GM23338 (cell line): ENCODE measurements at regions not wholly inside any gene's neighbourhood (a gene's known extent, or its start where the extent isn't known, plus 50 kb on each side); places are given as distances from the start of the nearest gene placed in this dataset.

ENCODE experiments used
- ATAC-seq: fragments of 200-7000 bp; cut with Tn5 transposase; 3 replicates; pipeline ENCODE4 v1.9.1; 2020
- DNase-seq: peaks from one replicate; pipeline ENCODE4 v3.0.0-alpha.2; 2015; ENCODE audit warnings: low spot score
- H2AFZ ChIP-seq: fragments of 200-600 bp; sonication (generic); 2 replicates; pipeline ENCODE4 v1.8.0; 2016; ENCODE audit warnings: antibody characterized with exemption, mild to moderate bottlenecking, moderate library complexity
- H3F3A ChIP-seq: fragments of 200-600 bp; sonication (generic); replicated peaks from 2 replicates; pipeline ENCODE4 v1.8.0; 2017; ENCODE audit warnings: antibody characterized with exemption, mixed run types, low read depth
- H3K27ac ChIP-seq: fragments of 200-600 bp; sonication (generic); 2 replicates; pipeline ENCODE4 v1.6.1; 2016; ENCODE audit warnings: low read depth
- H3K27me3 ChIP-seq: fragments of 200-600 bp; sonication (generic); 2 replicates; pipeline ENCODE4 v1.8.0; 2016; ENCODE audit warnings: mild to moderate bottlenecking, mixed run types, moderate library complexity; ENCODE audit not compliant: insufficient read depth
- H3K36me3 ChIP-seq: fragments of 200-600 bp; sonication (generic); 2 replicates; pipeline ENCODE4 v1.8.0; 2016; ENCODE audit warnings: mild to moderate bottlenecking; ENCODE audit not compliant: insufficient read depth
- H3K4me1 ChIP-seq: fragments of 200-600 bp; sonication (generic); 2 replicates; pipeline ENCODE4 v1.8.0; 2016; ENCODE audit warnings: mild to moderate bottlenecking, moderate library complexity; ENCODE audit not compliant: insufficient read depth
- H3K4me2 ChIP-seq: fragments of 200-600 bp; sonication (generic); 2 replicates; pipeline ENCODE4 v1.7.1; 2017; ENCODE audit warnings: mixed run types
- H3K4me3 ChIP-seq: fragments of 200-600 bp; sonication (generic); 2 replicates; pipeline ENCODE4 v1.6.1; 2016; ENCODE audit warnings: mixed run types
- H3K79me2 ChIP-seq: fragments of 200-600 bp; sonication (generic); replicated peaks from 2 replicates; pipeline ENCODE4 v1.8.0; 2017; ENCODE audit warnings: mild to moderate bottlenecking; ENCODE audit not compliant: insufficient read depth
- H3K9me2 ChIP-seq: fragments of 200-600 bp; sonication (generic); 2 replicates; pipeline ENCODE4 v1.8.0; 2017; ENCODE audit not compliant: insufficient read depth
- H4K20me1 ChIP-seq: fragments of 200-600 bp; sonication (generic); replicated peaks from 2 replicates; pipeline ENCODE4 v1.8.0; 2017; ENCODE audit warnings: mild to moderate bottlenecking; ENCODE audit not compliant: insufficient read depth
- H3K27ac Mint-ChIP-seq: 2 replicates; pipeline ENCODE4 v1.8.0; 2020; ENCODE audit warnings: inconsistent platforms, mild to moderate bottlenecking, moderate library complexity, mixed read lengths
- H3K27me3 Mint-ChIP-seq: 3 replicates; pipeline ENCODE4 v1.8.0; 2022; ENCODE audit warnings: low read depth, mild to moderate bottlenecking, moderate library complexity, mixed read lengths, inconsistent platforms; ENCODE audit not compliant: insufficient read depth, poor library complexity
- H3K36me3 Mint-ChIP-seq: 3 replicates; pipeline ENCODE4 v1.8.0; 2021; ENCODE audit warnings: low read depth, mild to moderate bottlenecking, inconsistent platforms, moderate library complexity, mixed read lengths
- H3K4me1 Mint-ChIP-seq: 3 replicates; pipeline ENCODE4 v1.8.0; 2020; ENCODE audit warnings: mild to moderate bottlenecking, inconsistent platforms, mixed read lengths
- H3K4me3 Mint-ChIP-seq: 3 replicates; pipeline ENCODE4 v1.8.0; 2021; ENCODE audit warnings: moderate library complexity, mild to moderate bottlenecking, inconsistent platforms, mixed read lengths
- H3K9me3 Mint-ChIP-seq: 3 replicates; pipeline ENCODE4 v1.8.0; 2020; ENCODE audit warnings: moderate library complexity, mild to moderate bottlenecking, inconsistent platforms, mixed read lengths
- CREB1 ChIP-seq: fragments of 250-450 bp; sonication (Bioruptor Pico); IDR thresholded peaks from 2 replicates; pipeline ENCODE4 v1.5.0; 2020; ENCODE audit warnings: low read depth, mild to moderate bottlenecking, moderate library complexity
- ETS1 ChIP-seq: IDR thresholded peaks from 2 replicates; pipeline ENCODE4 v1.6.1; 2016; ENCODE audit warnings: antibody characterized with exemption
- EZH2phosphoT487 ChIP-seq: fragments of 200-600 bp; sonication (generic); IDR thresholded peaks from one replicate; pipeline ENCODE4 v1.8.1; 2018; ENCODE audit warnings: antibody characterized with exemption; ENCODE audit not compliant: unreplicated experiment
- JUNB ChIP-seq: IDR thresholded peaks from one replicate; pipeline ENCODE4 v1.6.1; 2016; ENCODE audit warnings: antibody characterized with exemption; ENCODE audit not compliant: unreplicated experiment
- NANOG ChIP-seq: IDR thresholded peaks from 2 replicates; pipeline ENCODE4 v1.6.1; 2016; ENCODE audit warnings: antibody characterized with exemption, borderline replicate concordance
- POLR2AphosphoS5 ChIP-seq: IDR thresholded peaks from 2 replicates; pipeline ENCODE4 v1.6.1; 2016; ENCODE audit warnings: antibody characterized with exemption, low read depth
- REST ChIP-seq: IDR thresholded peaks from one replicate; pipeline ENCODE4 v1.6.1; 2018; ENCODE audit warnings: antibody characterized with exemption; ENCODE audit not compliant: unreplicated experiment
- STAT1 ChIP-seq: IDR thresholded peaks from one replicate; pipeline ENCODE4 v1.6.1; 2016; ENCODE audit warnings: antibody characterized with exemption; ENCODE audit not compliant: unreplicated experiment
- ZNF114 ChIP-seq: fragments of 250-450 bp; sonication (Bioruptor Pico); IDR thresholded peaks from 2 replicates; pipeline ENCODE4 v1.5.0; 2020; ENCODE audit warnings: mild to moderate bottlenecking, moderate library complexity

GRCh38 chr7:24402655-24403054 is 118.7 kb downstream of the NPY start (continued):
- TF ChIP-seq POLR2AphosphoS5 (no peak), REST (no peak), NANOG (no peak), JUNB (no peak), EZH2phosphoT487 (no peak), ETS1 (no peak), ZNF114 (no peak), CREB1 (CRISPR knock-in tag) (no peak), STAT1 (no peak)

- peaks cover 56% of the 10 kb centered on the region for H3K79me2 ChIP-seq
- no peaks in the 10 kb centered on the region for H3K27me3 ChIP-seq
- peaks cover 65% of the 10 kb centered on the region for H3F3A ChIP-seq
- H2AFZ ChIP-seq, result no peak overlapping the region
- peak overlapping the region; percentile 93 for H3K27ac ChIP-seq
- peak; percentile 5; the same call in 1 of the 2 replicates for TF ChIP-seq POLR2AphosphoS5
- TF ChIP-seq REST, result no peak
- peak overlapping the region; percentile 63 for H3K4me3 ChIP-seq
- H4K20me1 ChIP-seq, result no peaks in the 10 kb centered on the region; the same call in 1 of the 2 replicates
- Mint-ChIP-seq H3K27me3 (peaks cover 30% of the 10 kb centered on the region), H3K4me1 (peaks cover 66% of the 10 kb centered on the region), H3K9me3 (peaks cover 28% of the 10 kb centered on the region), H3K27ac (peak overlapping the region; percentile 69), H3K36me3 (peaks cover 99% of the 10 kb centered on the region), H3K4me3 (peak overlapping the region; percentile 95)
- no peak for ATAC-seq
- DNase-seq, result no peak
- peak overlapping the region; percentile 85 for H3K4me2 ChIP-seq
- peaks cover 51% of the 10 kb centered on the region for H3K4me1 ChIP-seq
- peaks cover 47% of the 10 kb centered on the region for H3K36me3 ChIP-seq
- H3K9me2 ChIP-seq, result no peaks in the 10 kb centered on the region
These were observed 119.6 kb downstream of the NPY start for GRCh38 chr7:24403557-24403956.
